Uterus (tissue), 3 donors: ENCODE measurements at regions not wholly inside any gene's neighbourhood (a gene's known extent, or its start where the extent isn't known, plus 50 kb on each side); places are given as distances from the start of the nearest gene placed in this dataset.
A peak's percentile ranks its signal among the peaks of the same experiment; 100 is the strongest.

ENCODE experiments used
- DNase-seq, 2 donors: peaks; one replicate each; pipeline ENCODE4 v3.0.0-alpha.2; 2019 to 2020
- H3K27ac ChIP-seq, 2 donors: fragments of 200-600 bp; sonication (generic); 1 replicate in 1 of 2; 2 replicates in 1 of 2; pipeline ENCODE4 v1.5.1; 2016 to 2018
- H3K27me3 ChIP-seq, 2 donors: fragments of 200-600 bp; sonication (generic); one replicate each; pipeline ENCODE4 v1.5.1; 2018 to 2019; ENCODE audit warnings: control low read depth in 1 of 2
- H3K36me3 ChIP-seq, 2 donors: fragments of 200-600 bp; sonication (generic); one replicate each; pipeline ENCODE4 v1.5.1; 2019; ENCODE audit warnings: control low read depth in 1 of 2
- H3K4me1 ChIP-seq, 2 donors: fragments of 200-600 bp; sonication (generic); one replicate each; pipeline ENCODE4 v1.5.1; 2018 to 2019; ENCODE audit warnings: control low read depth in 1 of 2
- H3K4me3 ChIP-seq, 2 donors: fragments of 200-600 bp; sonication (generic); 1 replicate in 1 of 2; 2 replicates in 1 of 2; pipeline ENCODE4 v1.5.1; 2018 to 2019; ENCODE audit warnings: mild to moderate bottlenecking in 1 of 2
- H3K9me3 ChIP-seq, 2 donors: fragments of 200-600 bp; sonication (generic); one replicate each; pipeline ENCODE4 v1.5.1; 2019; ENCODE audit warnings: control low read depth in 1 of 2
- POLR2A ChIP-seq, 2 donors: fragments of 450-650 bp; IDR thresholded peaks; one replicate each; pipeline ENCODE4 v1.6.1; 2016; ENCODE audit warnings: antibody characterized with exemption in 2 of 2, mild to moderate bottlenecking in 1 of 2, moderate library complexity in 1 of 2
- intact Hi-C: fragments of 100-400 bp; cut with DNase I; formaldehyde crosslinking; loops from one replicate; pipeline ENCODE4 v1.15.1; 2023; ENCODE audit warnings: low total_unique reads
- TF ChIP-seq, protein P1 (sequence below), 4 experiments: fragments of 200-600 bp in 2 of 4; fragments of 450-650 bp in 2 of 4; sonication (generic) in 2 of 4; IDR thresholded peaks; one replicate each; pipeline ENCODE4 v1.5.1; 2016 to 2019; ENCODE audit warnings: antibody characterized with exemption in 4 of 4, mild to moderate bottlenecking in 2 of 4, moderate library complexity in 1 of 4
- donor health status: DM: yes; HTN: yes; CAD: no.

DNA sequence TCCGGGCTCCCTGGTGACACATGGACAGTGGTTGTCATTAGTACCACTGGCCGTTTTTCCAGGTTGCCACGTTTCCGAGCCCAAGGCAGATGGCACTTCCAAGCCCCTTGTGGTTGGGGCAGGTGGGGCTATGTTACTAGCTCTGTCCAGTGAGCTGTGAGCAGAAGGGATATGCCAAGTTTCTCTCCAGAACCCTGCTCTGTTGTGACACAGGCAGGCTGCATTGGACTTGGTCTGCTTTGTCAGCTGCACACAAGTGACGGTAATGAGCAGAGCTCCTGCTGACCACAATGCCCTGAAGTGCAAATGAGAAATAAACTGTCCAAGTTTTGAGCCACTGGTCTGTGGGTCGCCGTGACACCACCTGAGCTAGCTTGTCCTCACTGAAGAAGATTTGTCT is 118.8 kb downstream of the GYPC start:
- no peaks in the 10 kb centered on the region for H3K27me3 ChIP-seq
- DNase-seq = no peak
- TF ChIP-seq, protein P1, sequence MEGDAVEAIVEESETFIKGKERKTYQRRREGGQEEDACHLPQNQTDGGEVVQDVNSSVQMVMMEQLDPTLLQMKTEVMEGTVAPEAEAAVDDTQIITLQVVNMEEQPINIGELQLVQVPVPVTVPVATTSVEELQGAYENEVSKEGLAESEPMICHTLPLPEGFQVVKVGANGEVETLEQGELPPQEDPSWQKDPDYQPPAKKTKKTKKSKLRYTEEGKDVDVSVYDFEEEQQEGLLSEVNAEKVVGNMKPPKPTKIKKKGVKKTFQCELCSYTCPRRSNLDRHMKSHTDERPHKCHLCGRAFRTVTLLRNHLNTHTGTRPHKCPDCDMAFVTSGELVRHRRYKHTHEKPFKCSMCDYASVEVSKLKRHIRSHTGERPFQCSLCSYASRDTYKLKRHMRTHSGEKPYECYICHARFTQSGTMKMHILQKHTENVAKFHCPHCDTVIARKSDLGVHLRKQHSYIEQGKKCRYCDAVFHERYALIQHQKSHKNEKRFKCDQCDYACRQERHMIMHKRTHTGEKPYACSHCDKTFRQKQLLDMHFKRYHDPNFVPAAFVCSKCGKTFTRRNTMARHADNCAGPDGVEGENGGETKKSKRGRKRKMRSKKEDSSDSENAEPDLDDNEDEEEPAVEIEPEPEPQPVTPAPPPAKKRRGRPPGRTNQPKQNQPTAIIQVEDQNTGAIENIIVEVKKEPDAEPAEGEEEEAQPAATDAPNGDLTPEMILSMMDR (IDR thresholded peaks at IDR 0.05) = no peak
- TF ChIP-seq POLR2A (IDR thresholded peaks at IDR 0.05) = no peak
- no peaks in the 10 kb centered on the region for H3K36me3 ChIP-seq
- no peaks in the 10 kb centered on the region for H3K9me3 ChIP-seq
- no peak overlapping the region for H3K4me3 ChIP-seq
- no peak overlapping the region for H3K27ac ChIP-seq
- no peaks in the 10 kb centered on the region for H3K4me1 ChIP-seq
- intact Hi-C loops = loop anchor here (5.0 kb wide), 1 partner anchor 247 kb away; no protein-coding TSS in a partner anchor

DNA sequence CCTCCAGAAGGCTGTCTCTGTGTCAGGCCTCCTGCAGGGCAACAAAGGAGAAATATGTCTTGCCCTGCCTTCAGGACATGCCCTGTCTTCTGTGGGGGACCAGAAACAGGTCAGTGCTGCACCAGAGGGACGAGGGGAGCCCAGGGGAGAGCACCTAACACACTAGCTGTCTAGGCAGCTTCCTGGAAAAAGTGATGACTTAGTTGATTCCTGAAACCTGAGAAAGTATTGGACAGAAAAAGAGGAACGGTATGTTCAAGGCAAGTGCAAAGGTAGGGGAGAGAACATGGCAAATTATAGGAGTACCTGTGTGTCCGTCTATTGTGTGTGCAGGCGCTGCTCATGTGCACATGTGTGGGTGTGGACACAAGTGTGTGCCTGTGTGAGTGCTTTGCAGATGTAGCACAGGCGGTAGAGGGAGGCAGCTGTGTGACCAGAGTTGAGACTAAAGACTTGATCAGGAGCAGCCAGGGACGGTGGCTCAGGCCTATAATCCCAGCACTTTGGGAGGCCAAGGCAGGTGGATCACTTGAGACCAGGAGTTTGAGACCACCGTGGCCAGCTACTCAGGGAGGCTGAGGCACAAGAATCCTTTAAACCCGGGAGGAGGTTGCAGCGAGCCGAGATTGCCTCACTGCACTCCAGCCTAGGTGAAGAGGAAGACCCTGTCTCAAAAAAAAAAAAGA is 119.5 kb downstream of the GYPC start:
- no peak for TF ChIP-seq POLR2A (IDR thresholded peaks at IDR 0.05)
- TF ChIP-seq, protein P1 (IDR thresholded peaks at IDR 0.05) = no peak
- Histone ChIP-seq H3K4me1 (no peaks in the 10 kb centered on the region), H3K4me3 (no peak overlapping the region), H3K27me3 (no peaks in the 10 kb centered on the region), H3K36me3 (no peaks in the 10 kb centered on the region), H3K27ac (no peak overlapping the region), H3K9me3 (no peaks in the 10 kb centered on the region)
- no peak for DNase-seq
- intact Hi-C loops = loop anchor here (5.0 kb wide), 1 partner anchor 248 kb away; no protein-coding TSS in a partner anchor

DNA sequence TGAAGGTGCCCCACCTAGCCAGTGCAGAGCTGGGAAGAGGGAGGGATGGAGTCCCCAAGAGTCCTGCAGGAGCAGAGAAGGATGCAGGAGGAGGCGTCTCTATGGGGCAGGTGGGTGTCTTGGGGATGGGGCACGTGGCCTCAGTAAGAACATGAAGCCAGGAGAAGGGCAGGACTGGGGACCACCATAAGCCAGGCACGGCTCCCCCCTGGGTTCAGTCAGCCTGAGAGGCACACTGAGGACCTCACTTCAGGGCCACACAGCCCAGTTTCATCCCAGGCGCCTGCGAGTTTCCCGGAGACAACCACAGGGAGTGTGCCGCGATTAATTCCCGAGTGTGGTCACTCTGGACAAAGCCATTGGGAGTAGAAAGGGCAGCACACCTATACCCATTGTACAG is 120.3 kb downstream of the GYPC start:
- Histone ChIP-seq H3K4me1 (no peaks in the 10 kb centered on the region), H3K27ac (no peak overlapping the region), H3K27me3 (no peaks in the 10 kb centered on the region), H3K9me3 (no peaks in the 10 kb centered on the region), H3K36me3 (no peaks in the 10 kb centered on the region), H3K4me3 (peak overlapping the region in 1 of 2 donors; percentile 46)
- intact Hi-C loops = loop anchor here (5.0 kb wide), 1 partner anchor 249 kb away; no protein-coding TSS in a partner anchor
- TF ChIP-seq, protein P1 (IDR thresholded peaks at IDR 0.05) = no peak
- no peak for TF ChIP-seq POLR2A (IDR thresholded peaks at IDR 0.05)
- DNase-seq = peak in 1 of 2 donors; percentile 19

DNA sequence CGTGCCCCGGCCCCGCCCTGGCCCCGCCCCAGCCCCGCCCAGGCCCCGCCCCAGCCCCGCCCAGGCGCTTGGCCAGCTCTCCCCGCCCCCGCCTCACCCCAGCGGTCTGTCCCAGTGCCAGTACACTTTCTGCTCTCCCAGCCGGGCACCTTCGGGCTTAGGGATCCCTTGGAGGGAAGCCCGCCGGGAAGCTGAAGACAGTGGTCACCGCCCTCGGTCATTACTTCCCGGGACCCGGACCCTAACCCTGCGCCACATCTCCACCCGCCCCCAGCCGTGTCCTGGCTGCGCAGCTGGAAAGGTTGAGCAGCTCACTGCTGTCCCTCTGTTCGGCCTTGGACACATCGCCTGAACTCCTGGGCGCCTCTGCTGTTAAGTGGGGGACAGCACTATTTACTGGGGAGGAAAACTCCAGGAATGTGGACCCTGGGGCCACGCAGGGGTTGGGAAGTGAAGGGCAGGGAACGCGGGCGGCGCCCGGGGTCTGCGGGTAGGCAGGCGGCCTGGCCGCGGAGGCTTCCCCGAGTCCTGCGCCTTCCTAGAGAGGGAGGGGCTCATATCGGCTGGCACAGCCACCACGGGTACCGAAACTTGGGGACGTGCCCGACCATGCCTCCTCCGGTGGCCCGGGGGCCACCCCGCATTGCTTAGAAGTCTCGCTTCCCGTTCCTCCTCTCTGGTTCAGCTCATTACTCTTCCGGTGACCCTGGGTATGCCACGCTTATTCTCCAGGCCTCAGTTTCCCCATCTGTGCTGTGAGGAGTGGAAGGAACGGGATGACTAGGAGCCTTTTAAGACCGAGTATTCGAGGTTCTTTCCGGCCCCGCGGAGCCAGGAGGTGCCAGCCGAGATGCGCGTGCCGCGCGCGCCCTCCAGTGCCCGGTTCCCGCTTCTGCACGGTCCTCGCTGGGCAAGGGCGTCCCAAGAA is 121.0 kb downstream of the GYPC start:
- TF ChIP-seq, protein P1 (IDR thresholded peaks at IDR 0.05) = peak; percentile 84 to 96 (median 90)
- TF ChIP-seq POLR2A (IDR thresholded peaks at IDR 0.05) = no peak
- H3K36me3 ChIP-seq = no peaks in the 10 kb centered on the region
- H3K4me1 ChIP-seq = no peaks in the 10 kb centered on the region
- peak overlapping the region in 1 of 2 donors; percentile 1 for H3K27ac ChIP-seq
- intact Hi-C loops = loop anchor here (5.0 kb wide), 1 partner anchor 250 kb away; no protein-coding TSS in a partner anchor
- DNase-seq = peak; percentile 66 to 81
- H3K4me3 ChIP-seq = peak overlapping the region; percentile 29 to 46
- H3K9me3 ChIP-seq = no peaks in the 10 kb centered on the region
- H3K27me3 ChIP-seq = no peaks in the 10 kb centered on the region

DNA sequence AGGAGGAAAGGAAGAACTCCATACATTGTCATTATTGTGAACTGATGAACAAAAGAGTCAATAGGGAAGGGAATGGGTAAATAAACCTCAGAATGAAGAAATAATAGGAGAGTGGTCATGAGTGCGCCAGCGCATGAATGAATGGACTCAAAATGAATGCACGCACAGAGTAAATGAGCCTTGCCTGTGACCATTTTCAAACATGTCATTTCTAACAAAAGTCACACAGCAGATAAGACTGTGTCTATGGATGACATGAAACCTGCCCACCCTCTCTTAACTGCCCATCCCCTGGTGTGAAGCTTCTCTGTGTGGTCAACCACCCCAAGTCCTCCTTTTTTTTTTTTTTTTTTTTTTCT is 121.1 kb upstream of the TEX51 start:
- TF ChIP-seq, protein P1 (IDR thresholded peaks at IDR 0.05) = no peak
- no peak for TF ChIP-seq POLR2A (IDR thresholded peaks at IDR 0.05)

More for the DNA sequence above, 121.1 kb upstream of the TEX51 start:
- H3K4me1 ChIP-seq = no peaks in the 10 kb centered on the region
- no peaks in the 10 kb centered on the region for H3K27me3 ChIP-seq
- H3K4me3 ChIP-seq = no peak overlapping the region
- DNase-seq = no peak
- intact Hi-C loops = loop anchor here (5.0 kb wide), 1 partner anchor 250 kb away; no protein-coding TSS in a partner anchor
- H3K36me3 ChIP-seq = no peaks in the 10 kb centered on the region
- no peak overlapping the region for H3K27ac ChIP-seq
- H3K9me3 ChIP-seq = no peaks in the 10 kb centered on the region
